T-helper 2 cell (primary cell): ENCODE measurements at regions not wholly inside any gene's neighbourhood (a gene's known extent, or its start where the extent isn't known, plus 50 kb on each side); places are given as distances from the start of the nearest gene placed in this dataset.

Experiments used
- DNase-seq, 5 experiments: peaks; one replicate each; pipeline versions ENCODE4 v3.0.0 to v3.0.0-alpha.2; 2012 to 2022

DNA sequence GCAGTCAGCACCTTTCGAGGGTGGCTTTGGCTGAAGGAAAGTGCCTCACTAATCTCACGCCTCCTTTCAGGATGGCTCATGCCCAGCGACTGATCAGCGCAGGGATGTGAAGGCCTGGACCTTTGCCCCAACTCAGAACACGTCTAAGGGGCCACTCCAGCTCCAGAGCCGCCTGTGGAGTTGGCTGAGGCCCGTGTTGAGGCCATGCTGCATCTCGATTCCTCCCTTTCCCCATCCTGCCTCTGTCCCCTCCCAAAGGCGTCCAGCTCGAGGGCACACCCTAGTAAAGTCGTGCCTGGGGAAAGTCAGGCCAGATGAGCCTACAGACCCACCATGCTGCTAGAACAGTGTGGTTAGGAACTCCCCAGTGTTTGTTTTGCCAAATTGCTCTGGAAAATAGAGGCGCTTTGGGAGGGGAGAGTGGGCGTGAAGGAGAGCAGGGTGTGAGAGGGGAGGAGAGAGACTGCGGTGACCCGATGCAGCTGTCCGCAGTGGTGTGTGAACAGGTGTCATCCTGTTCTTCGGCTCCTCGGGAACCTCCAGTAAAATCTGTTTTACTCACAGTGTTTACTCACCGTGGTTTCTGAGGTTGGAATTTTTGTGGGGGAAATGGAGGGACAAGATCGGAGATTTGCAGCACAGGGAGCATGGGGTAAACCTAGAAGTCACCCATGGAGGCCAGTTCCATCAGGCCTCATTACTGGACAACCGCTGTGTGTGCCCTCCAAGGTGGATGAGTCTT lies 85.0 kb upstream of the PMEPA1 start:
- no peak for DNase-seq

DNA sequence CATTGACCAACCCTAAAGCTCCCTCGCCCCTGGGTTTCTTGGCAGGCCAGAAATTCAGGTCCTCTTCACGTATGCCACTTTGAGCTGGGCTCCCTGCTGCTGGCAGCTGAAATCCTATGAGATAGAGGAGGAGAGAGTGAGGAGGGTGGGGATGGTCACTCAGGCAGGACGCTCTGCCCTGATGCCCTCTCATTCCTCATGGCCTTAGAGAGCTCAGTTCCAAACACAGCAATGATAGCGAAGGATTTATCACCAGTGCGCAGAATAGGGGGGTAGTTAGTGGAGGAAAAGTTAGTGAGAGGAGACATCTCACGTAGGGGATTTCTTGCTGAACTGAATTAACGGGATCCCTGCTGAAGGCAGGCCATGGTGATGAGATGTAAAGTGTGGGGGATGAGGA lies 84.2 kb upstream of the PMEPA1 start:
- no peak for DNase-seq

DNA sequence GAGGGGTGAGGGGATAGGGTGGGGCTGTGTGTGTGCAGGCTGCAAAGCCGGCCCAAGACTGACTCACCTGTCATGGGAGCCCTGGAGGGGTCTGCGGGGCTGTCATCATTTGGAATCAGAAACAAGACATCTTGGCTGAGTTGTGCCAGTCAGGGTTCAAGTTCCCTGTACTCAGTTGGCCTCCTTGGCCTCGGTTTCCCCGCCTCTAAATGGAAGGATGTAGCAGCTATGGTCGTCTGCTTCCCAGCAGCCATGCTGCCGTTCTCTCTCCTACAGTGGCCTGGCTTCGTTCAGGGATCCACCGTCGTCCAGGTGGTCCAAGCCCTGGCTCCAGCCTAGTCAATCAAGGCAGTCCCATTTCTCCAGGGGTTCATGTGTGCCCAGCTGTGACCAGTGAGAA lies 83.6 kb upstream of the PMEPA1 start:
- DNase-seq: no peak

DNA sequence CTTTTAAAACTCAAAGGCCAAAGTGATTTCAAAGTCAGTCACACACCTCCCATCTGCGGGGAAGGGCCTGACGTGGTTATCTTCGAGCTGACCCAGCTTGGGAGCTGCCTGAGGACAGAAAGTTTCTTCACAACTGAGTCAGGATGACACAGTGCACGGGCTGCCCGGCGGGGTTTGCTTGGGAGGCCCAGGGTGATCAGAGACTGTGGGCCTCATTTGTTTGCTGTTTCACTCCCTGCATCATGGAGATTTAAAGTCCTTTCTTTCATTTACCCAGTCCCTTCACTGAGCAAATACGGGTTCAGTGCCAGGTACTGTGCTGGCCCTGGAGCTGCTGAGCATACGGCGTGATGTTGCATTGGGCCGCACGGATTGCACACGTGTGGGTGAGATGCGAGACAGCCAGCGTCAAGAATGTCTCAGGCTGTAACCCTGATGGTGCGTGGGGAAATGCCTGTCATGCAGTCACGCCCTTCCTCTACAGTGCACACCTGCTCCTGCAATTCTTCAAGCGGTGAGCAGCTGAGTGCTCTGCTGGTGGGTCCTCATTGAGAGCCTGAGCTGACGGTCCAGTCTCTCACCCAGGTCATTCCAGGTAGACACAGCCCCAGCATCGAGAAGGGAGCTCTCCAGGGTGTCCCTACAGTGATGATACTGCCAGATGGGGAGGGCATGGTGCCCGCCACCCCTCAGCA lies 82.7 kb upstream of the PMEPA1 start:
- no peak for DNase-seq

DNA sequence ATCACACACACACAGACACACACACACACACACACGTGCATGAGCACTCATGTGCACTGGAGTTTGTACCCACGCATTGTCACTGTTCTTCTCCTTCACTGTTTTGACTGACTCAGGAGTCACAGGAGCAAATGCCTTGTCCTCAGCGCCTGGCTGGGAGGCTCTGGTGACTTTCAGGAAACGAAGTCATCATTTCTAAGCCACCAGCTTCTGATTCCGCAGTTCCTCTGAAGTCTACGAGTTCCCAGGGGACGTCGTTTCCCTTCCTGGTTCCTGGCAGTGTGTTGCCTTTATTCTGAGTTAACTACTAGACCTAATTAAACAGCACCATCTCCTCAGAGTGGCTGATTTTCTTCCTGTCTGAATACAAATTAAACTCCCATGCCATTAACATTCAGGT lies 82.2 kb upstream of the PMEPA1 start:
- DNase-seq: no peak

DNA sequence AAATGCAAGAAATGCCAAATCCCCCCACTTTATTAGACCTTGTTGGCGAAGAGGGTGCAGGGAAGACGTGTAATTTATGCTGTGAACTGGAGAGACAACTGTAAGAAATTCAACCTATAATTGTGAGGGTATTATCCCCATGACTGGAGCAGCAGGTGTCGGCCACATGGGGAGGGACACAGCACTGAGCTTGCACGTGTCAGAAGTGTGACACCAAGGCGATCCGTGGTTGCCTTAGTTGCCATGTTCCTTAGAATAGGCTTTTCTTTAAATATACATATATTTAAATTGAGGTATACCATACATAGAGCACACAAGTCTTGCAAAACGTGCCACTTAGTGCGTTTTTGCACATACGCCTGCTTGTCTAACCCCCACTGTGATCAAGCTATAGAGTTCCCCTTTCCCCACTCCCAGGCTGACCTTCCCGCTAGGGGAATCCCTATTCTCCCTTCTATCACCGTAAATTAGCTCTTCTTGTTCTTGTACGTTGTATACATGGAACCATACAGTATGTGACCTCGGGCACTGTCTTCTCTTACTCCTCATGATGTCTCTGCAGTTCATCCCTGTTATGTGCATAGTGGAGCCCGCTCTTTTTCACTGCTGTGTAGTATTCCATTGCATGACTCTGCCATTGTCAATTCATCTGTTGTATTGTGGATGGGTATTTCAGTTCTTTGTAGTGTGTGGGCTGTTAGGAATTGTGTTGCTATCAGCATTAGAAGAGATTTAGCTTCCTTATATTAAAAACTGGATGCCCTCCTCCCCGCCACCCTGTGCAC lies 81.6 kb upstream of the PMEPA1 start:
- no peak for DNase-seq

DNA sequence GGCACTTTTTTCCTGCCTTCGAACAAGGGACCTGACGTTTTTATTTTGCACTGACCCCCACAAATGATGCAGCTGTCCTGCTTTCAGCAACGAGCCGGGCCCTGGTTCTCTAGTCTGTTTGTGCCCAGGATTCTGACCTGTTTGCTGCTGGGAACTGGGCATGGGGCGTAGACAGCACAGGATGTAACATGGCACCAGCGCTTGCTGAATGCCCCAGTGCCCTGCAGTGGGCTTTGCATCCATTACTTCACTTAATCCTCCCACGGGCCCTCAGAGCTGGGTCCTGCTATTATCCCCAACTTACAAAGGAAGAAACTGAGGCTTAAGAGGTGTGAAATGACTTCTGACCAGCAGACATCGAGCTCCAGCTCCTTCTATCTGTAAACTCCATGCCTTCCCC lies 80.4 kb upstream of the PMEPA1 start:
- no peak for DNase-seq

DNA sequence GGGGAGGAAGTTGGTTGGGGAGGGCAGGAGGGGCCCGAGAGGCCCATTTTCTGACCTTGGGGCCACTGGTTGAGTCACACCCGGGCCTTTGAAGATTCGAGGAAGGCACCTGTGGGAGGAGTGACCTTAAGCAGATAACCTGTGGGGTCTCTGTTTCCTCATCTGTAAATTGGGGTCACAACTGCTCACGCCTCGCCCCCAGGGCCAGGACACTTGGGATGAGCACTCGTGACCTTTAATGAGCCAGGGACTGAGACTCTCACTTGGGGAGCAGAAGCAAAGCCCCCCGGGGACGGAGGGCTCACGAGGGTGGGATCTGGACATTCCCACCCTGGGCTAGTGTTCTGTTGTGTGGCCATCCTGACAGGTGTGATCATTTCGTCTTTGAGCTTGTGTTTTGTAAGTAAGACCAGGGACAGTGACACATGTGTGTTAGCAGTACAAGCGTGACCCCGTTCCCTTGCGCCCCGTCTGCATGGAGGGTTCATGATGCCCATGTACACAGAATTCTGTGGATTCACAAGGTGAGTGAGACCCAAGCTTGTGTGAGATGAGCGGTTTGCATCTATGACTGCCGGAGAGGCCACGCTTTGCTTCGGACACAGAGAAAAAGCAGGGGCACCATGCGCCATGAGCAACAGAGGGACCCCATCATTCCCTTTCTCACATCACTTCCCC lies 79.3 kb upstream of the PMEPA1 start:
- no peak for DNase-seq

DNA sequence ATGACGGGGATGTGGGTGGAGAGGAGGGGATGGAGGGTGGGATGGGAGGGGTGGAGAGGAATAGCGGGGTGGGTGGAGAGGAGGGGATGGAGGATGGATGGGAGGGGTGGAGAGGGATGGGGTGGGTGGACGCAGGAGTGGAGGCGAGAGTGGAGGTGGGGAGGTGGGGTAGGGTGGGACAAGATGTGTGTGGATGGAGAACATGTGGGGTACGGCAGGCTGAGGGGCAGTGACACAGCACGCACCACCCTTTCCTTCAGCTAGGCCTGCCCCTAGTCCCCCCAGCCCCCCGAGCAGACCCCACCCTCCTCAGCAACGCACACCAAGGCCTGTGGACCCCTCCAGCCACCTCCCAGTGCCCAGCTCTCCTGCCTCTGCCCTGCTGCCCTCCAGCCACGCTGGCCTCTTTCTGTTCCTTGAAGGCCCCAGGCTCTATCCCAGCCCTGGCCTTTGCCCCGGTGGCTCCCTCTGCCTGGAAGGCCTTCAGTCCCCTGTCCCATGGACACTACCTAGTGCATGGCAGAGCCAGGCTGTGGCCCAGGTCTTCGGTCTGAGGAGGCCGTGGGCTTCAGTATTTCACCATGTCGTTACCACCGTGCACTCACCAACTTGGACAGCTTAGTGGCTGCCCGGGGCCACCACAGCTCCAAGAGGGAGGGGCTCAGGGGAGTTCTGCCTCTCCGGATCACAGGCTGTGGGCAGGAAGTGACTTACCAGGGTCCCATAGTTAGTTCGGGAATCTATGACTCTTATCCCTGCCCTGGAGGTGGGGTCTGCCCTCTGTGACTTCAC lies 78.4 kb upstream of the PMEPA1 start:
- DNase-seq: no peak

DNA sequence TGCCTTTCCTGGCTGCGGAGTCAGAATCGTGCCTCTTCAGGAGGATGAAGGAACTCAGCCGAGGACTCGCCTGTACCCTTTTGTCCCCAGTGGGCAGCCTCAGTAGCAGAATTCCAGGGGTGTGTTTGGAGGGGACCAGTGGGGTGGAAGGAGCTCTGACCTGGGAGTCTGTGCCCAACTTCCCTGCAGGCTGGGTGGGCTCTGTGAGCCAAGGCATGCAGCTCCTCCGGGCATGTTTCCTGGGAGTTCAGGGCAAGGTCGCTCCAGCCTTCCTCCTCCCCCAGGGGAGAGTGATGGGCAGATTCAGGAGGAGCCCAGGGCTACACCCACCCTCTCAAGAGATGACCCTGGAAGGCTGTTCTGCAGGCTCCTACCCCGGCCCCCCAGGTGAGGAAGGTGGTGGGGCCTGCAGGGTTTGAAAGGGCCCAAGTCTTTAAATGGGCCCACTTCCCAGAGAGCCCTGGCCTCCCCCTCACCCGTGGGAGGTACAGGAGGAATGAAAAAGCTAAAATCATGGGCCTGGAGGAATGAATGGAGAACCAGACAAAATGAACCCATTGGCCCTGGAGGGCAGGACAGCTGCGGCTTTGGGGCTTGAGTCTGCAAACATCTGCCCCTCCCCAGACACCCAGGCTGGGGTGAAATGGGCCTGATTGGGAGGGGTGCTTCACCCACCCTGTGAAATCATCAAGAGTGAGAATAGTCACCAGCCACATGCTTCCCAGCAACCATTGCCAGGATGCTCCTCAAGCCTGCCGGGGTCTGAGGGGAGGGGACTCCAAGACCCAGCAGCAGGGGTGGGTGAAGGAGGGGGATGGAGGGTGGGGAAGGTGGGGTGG lies 77.6 kb upstream of the PMEPA1 start:
- no peak for DNase-seq

DNA sequence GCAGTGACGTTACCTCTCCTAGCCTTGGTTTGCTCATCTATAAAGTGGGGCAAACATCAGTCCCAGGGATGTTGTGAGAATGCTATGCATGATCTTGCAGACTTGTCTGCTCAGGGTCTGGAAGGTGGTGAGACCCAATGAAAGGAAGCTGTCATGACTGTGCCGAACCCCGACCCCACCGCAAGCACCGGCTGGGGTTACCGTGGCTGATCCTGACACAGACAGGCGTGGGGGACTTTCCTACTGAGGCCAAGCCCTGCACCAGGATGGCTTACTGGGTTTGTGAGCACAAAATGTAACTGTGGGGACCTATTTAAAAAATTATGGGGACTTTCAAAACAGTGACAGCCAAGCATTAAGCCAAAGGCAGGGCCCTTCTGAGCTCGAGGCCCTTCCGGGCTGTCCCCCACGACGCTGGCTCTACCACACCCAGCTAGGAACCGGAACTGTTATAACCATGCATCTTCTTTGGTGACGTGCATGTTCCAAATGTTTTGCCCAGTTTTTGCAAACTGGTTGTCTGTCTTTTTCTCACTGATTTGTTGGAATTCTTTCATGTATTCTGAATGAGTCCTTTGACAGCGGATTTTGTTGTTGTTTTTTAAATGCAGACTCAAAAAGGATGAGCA lies 76.6 kb upstream of the PMEPA1 start:
- DNase-seq: no peak

DNA sequence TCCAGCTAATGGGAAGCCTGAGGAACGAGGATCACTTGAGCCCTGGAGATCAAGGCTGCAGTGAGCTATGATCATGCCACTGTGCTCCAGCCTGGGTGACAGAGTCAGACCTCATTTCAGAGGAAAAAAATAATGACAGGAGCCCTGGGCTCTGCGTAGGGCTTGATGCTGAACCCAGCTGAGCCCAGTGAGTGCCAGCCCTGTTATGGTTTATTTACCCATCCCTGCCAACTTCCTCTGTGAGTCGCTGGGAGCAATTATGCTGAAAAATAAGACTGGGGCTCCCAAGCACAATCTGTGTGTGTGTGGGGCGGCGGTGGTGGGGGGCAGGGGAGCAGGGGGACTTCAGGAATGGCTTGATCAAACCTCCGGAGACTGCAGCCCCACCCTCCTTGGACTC lies 75.9 kb upstream of the PMEPA1 start:
- no peak for DNase-seq

DNA sequence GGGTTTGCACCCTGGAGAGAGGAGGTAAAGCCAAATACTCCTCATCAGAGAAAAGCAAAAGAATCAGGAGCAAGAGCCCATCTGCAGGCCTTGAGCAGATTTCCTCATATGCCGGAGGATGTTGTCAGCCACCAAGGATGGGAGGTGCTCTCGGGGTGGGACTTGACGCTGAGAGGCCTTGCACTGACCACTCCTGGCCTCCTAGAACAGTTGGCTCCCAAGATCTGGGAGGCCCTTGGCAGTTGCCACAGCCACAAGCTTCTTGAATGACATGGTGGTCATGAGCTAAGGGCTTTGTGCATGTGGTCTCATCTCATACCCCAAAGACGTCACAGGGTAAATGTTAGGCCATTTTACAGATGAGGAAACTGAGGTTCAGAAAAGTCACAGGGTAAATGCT lies 75.2 kb upstream of the PMEPA1 start:
- DNase-seq: no peak

DNA sequence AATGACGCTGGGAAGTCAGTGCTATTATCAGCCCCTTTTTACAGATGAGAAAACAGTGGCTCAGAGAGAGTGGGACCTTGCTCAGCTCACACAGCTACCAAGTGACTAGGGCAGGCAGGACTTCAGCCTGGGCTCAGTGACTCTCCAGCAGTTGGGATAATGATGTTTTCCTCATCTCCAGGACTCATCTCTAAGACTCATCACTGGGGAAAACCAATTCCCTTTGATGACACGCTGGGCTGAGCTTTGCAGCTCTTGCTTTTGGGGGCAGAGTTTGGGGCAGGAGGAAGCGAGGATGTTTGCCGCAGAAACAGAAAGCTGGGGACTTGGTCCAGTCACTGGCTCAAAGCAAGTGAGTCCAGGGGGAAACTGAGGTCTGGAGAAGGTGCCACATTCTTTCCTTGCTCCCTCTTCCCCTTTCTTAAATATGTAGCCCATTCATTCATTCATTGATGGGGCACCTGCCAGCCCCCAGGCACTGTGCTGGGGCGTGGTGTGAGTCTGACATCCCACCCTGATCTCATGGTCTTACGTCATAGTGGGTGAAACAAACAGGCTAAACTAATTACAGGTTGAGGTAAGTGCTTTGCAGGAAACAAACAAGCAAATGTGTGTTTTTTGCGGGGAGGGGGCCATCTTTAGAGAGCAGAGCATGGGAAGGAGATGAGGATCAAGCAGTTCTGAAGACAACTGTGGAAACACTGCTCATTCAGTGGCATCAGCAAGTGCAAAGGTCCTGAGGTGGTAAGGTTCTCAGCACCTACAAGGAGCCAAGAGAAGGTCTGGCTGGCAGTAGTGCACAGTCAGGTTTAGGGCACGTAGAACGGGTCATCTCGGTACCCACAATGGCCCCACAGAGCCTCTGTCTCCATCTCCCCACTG lies 74.4 kb upstream of the PMEPA1 start:
- no peak for DNase-seq

DNA sequence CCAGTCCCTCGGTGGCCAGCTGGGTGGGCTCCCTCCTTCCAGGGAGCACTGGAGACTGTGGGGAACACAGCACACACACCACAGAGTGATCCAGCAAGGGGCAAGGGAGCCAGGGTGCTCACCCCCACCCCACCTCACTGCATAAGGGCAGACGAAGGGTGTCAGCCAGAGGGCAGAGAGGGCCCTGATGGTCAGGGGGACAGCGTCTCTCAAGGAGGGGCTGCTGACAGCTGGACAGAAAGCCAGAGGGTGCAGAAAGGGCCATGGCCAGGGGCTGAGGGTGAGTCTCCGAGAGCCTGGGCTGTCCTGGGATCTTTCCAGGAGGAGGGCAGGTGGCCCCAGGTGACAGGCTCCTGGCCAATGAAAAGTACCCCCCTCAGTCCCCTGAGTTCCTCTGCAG lies 73.4 kb upstream of the PMEPA1 start:
- DNase-seq: no peak

DNA sequence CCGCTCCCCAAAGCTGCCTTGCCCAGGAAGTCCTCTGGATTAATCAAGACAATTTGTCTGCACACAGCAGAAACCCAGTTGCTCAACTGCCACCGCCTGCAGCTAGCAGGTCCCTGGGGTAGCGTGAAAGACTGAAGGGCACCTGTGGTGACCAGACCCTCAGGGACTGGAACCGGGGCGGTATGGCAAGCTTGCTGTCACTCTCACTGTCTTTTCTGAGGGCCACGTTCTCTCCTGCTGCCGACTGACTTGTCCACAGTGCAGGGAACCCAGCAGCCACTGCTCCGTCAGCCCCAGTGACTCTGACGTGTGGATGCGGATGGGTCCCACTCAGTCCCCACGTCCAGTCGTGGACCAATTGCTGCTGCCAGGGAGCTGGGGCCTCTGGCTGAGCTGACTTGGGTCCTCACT lies 72.8 kb upstream of the PMEPA1 start:
- no peak for DNase-seq

DNA sequence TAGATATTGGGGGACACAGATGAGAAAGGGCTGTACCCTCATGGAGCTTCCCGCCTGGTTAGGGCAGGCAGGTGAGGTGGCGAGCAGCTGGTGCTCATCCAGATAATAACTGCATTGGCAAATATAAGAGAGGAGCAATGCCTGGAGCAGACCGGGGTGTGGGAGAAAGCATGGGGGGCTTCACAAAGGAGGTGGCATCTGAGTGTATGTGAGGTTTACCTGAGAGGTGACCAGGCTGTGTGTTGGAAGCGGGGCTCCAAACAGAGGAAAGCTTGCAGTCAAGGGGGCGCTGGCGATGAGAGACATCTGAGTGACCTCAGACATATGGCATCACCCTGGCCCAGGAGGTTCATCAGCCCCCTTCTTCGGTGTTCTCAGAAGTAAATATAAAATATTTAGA lies 72.1 kb upstream of the PMEPA1 start:
- DNase-seq: no peak

DNA sequence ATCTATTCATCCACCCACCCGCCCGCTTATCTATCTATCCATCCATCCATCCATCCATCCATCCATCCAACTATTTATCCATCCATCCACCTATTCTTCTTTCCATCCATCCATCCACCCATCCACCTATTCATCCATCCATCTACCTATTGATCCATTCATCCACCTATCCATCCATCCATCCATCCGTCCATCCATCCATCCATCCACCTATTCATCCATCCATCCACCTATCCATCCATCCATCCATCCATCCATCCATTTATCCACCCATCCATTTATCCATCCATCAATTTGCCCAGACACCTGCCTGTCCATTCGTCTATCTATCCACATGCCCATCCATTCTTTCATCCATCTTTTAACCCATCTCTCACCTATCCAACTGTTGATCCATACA lies 71.1 kb upstream of the PMEPA1 start:
- DNase-seq: no peak

DNA sequence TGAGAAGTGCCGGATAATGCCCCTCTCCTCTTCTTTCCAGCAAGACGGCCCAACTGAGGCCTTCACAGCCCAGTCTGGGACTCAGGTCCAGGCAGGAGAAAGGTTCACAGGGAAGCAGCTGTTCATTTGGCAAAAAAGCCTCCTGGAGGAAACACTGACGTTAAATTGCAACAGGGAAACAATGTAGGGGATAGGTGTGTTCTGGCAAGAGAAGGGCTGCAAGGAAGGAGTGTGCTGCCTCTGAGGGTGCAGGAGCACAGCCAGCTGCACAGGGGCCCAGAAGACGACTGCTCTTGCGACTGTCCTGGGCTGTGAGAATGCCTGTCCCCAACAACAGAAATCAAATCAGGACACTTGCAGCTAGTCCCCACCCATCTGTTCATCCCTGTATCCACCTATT lies 70.6 kb upstream of the PMEPA1 start:
- no peak for DNase-seq

DNA sequence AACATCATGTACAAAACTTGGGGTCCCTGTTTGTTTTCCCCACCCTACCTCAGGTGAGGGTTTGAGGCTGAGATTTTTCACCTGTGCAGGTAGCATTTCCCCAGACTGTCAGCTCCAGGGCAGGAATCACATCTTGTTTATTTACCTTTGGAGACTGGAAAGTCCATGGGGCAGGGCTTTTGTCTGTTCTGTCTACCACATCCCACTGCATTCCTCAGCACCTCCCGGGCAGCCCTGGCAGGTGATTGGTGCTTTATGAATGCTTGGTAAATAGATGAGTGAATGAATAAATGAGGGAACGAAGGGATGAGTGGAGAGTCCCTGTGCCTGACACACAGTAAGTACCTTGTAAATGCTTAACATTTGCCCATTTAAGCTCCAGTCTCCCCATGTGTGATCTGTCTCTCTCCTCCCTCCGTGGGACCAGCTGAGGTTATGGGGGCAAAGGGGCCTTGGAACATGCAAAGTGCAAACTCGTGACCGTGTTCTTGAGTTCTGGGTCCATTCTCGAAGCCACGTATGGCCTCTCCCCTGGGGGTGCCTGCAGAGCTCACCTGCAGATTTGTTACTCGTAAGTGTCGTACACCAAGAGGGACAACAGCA lies 69.7 kb upstream of the PMEPA1 start:
- DNase-seq: no peak
